NCI-H2107 treated with DMSO at 0.1 percent for 48 hours (cell line): ENCODE measurements at regions not wholly inside any gene's neighbourhood (a gene's known extent, or its start where the extent isn't known, plus 50 kb on each side); places are given as distances from the start of the nearest gene placed in this dataset.
"Not testable (repeated sequence)": the region's sequence is repeated elsewhere in the genome, so short reads cannot be mapped to it uniquely, and the experiment has no call there.

ENCODE experiments used
- DNase-seq: peaks from one replicate; lab custom pipeline; 2025; ENCODE audit not compliant: unreplicated experiment; lab: John Stamatoyannopoulos, UW

DNA sequence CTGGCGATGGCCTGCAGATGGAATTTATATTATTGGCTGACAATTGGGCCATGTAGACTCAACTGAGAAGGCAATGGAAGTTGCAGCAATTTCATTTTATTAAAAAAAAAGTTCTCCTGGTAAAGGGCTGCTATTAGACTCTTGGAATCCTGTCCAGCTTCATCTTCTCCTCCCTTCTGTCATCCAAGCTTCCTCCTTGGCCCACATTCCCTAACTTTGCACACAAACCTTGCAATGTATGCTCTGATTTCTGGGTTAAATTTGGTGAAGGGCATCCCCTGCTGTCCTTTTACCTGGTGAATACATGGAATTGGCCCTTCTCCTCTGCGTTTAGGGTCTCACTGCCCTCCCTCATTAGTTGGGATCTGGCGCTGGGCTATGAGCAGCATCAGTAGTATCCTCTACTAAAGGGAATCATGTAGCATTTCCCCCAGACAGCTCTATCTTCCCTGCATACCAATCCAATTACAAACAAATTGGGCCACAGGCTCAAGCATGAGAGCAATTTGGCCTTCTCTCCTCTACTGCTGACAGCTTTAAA, 336.9 kb downstream of the BMP4 start:
- DNase-seq = no peak

DNA sequence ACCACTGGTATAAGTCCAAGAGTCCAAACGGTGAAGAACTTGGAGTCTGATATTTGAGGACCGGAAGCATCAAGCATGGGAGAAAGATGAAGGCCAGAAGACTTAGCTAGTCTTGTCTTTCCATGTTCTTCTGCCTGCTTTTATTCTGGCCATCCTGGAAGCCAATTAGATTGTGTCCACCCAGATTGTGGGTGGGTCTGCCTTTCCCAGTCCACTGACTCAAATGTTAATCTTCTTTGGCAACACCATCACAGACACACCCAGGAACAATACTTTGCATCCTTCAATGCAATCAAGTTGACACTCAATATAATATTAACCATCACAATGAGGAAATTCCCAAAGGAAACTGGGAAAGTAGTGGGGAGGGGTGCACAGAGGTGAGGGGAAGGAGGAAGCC, 340.1 kb downstream of the BMP4 start:
- DNase-seq = not testable (repeated sequence)

DNA sequence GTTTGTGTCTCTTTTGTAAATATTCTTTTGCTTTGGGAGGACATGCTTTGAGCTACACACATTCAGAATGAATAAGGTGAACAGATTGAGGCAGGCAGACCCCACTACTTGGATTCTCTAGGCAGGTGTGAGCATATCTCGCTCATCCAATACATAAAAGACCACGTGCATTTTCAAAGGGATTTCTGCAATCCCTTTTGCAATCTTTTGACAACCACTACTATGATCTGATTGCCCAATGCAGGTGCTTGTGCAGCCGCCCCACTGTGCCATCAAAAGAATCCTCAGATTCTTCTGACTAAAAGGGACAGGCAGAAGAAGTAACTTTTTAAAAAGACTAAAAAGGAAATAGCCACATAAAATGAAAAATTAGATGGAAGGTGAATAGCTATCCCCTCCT, 341.4 kb downstream of the BMP4 start:
- DNase-seq = no peak

DNA sequence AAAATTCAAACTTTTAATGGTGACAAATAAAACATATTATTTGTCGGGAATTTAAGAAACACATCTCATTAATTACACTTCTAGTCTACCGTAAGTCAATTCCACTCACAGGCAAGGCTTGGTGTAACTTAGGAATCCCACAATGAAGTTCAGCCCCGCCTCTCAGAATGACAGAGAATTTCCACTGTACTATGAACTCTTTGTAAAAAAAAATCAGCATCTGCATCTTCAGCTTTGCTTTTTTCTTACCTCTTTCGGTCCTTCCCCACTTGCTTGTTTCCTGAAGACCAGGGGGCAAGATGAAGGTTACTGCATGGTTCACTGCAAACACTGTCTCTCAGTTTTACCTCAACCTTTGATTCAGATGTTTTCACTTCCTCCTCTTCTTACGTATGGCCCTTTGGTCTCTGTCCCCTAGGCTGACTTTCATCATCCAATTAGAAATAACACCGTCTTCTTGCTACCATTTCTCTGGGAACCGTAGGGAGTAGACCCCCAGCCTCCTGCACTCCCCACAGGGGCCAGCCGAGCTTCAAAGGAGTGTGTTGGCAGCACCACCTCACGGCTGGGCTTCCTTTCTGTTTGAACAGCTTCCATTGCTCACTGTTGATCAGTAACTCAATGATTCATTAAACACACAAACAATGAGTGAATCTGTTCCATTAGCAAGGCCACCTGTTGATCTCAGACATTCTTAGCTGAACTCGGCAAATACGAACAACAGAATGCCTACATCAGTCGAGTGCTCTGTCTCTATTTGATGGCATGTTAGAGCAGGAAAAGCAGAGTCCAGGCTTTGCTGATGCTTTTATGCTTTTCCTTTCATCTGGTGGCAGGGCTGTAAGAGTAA, 343.0 kb downstream of the BMP4 start:
- DNase-seq = no peak

DNA sequence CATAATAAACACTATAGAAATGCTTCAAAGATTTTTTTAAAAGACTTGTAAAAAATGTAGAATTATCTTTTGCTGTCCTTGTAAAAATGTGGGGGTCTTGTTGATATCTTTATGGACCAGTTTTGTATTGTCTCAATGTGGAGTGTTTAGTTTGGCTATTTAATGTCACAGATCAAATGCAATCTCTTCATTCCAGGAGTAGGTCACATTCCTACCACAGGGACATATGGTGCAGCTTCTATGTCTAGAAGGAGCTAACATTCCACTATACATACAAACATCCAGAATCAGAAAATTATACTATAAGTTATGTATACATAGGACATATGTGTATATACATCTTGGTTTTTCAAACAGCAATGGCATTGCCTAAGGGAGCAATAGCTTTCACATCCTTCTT, 345.7 kb downstream of the BMP4 start:
- no peak for DNase-seq

DNA sequence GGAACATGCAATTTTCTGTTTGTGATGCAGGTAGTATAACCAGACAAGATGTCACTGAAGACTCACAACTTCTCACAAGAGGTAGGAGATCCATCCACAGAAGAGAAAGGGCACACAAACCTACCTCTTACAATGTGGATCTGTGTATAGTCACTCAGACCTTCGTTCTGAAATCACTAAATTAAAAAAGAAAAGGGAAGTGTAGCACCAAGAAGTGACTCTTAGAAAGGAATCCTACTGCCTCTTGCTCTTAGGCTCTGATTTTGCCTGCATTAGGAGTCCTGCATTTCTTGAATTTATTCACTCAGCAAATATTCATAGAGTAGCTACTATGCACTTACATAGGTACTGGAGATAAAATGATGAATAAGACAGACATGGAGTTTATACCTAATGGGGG, 347.6 kb downstream of the BMP4 start:
- no peak for DNase-seq

DNA sequence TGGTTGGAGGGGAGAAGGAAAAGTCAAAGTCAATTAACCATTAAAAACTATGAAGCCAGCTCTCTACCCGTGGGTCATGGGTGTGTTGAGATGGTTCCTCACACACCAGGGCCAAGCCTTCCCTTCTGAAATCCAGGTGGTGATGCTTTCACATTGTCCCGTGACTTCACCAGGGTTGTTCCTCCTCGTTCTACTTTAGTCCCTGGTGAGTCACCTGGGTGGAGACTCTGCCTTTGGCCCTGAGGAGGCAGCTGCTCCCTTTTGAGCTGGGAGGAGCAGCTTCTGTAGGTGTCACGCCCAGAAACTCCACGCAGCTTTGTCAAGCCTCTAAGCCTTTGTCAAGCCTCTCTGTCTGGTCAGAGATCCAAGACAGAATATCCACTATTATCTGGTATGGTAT, 348.3 kb downstream of the BMP4 start:
- DNase-seq = no peak

DNA sequence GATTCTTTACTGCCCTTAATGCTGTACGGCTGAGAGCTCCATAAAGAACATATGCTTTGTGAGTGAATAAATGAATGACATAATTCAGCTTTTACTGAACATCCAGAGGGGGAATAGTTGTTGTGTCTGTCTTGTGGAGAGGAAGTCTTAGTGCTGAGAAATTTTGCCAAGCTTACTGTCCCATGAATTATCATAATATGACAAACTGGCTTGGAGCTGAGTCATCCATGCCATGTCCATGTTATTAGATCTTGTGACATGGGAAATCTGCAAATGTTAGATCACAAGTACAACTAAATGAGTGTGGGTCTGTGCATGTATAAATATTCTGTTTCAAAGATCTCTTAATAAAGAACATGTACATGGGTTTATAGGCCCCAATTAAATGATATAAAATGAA, 350.4 kb downstream of the BMP4 start:
- DNase-seq = no peak

DNA sequence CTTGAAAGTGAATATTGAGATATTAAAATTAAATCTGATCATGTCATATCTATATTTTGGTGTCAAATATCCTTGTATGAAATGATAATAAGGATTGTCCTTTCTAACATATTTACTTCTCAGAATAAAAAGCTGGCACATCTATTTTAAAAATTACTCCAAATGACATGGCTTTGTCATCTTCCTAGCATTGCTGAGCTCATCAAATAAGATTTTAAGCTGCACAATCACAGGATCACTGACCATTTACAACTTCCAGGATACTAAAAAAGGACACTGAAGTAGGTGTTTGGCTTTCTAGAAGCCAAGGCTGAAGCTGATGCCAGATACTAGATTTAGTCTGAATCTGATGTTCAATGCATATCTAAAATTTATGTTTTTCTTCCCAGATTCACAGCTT, 351.1 kb downstream of the BMP4 start:
- no peak for DNase-seq

DNA sequence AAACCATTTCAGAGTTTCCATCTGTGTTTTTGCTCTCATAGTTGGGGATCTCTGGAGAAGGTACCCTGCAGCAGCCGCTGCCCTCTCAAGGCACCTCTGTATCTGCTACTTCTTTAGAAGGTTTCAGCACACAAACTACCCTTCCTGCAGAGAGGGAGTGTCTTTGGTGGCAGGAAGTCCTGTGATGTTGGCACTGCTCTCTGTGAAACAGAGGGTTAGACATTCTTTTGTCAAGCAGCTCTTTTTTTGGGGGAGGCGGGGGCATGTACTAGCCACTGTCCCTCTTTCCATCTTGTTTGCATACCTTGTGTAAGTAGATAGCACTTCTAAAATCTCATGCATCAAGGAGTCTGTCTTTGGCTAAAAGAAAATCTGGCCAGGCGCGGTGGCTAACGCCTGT, 352.6 kb downstream of the BMP4 start:
- no peak for DNase-seq

DNA sequence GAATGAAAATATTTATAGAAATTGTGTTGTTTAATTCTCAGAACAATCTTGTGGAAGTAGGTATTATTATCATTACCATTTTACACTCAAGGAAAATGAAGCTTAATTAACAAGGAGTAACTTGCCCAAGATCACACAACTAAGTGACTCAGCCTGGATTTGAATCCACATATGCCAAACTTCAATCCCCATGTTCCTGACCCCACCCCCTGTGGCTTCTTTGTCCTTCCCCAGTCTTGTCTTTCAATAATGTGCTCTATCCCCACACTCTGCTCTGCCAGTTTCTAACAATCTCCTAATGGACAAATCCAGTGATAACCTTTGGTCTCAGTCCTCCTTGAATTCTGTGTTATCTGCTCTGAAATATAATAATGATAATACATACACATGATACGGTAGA, 355.2 kb downstream of the BMP4 start:
- DNase-seq = no peak

DNA sequence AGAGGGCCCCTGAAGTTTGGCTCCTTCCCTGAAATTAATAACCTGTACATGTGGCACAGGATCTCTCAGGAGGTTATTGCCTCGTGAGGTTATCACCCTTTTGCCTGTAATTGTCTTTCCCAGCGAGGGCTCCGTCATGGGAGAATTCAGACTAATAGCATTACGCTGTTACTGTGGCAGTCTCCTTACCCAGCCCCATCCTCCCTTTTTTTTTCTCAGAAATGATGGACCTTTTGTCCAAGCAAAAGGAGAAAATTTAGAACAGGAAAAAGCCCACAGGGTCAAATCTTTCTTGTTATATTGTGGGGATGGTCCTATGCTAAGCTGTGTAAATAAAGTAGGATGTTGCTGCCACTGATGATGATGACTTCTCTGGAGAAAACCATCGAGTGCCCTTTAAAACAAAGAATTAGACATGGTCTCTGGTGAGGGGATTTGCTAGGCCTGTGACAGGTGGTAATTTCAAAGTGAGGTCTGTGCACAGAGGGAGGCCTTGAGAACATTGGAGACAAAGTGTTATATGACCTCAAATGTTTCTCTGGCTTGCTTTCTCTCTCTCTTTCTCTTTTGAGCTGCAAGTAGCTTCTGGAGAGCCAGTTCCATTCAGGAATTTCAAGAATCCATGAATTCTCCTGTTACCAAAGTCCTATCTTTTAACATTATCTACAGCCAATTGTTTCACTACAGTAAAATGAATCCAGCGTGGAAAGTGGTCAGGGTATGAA, 357.2 kb downstream of the BMP4 start:
- peak; percentile 32 for DNase-seq

DNA sequence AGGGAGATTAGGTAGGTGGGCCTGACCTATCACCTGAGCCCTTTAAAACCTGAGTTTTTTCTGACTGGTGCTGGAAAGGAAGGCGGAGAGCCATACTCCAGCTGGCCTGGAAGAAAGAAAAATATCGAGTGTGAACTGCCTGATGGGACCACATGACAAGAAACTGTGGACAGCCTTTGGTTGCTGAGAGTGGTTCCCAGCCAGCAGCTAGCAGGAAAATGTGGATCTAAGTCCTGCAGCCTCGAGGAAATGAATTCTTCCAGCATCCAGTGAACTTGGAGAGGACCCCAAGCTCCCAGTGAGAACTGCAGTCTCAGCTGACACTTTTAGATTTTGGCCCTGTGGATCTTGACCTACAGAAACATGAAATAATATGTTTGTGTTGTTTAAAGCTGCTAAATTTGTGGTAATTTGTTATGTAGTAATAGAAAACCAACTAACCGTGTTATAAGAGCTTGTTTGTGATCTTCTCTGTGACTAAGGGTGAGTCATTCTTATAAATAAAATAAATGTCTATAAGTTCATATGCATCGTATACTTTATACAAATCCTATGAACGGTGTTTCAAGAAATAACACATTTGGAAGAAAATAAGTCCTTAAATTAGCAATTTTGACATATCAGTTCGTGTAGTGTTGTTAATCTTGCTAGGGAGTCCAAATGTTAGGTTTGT, 359.6 kb downstream of the BMP4 start:
- no peak for DNase-seq

DNA sequence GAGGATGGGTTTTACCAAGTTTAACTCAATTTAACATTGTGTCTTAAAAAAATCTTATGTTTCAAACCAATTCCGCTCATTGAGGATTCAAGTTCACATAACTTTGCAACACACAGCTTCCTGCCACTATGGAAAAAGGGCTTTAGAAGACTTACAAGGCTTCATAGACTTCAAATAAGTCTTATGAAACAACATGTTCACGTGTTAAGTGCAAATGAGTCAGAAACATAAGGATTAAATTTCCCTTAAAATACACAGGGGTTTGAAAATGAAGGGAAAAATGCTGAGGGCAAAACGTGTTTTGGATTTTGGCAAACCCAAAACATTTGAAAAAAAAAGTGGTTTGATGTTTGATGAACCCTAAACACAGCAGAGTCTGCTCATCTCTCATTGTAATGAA, 364.8 kb downstream of the BMP4 start:
- DNase-seq = no peak

DNA sequence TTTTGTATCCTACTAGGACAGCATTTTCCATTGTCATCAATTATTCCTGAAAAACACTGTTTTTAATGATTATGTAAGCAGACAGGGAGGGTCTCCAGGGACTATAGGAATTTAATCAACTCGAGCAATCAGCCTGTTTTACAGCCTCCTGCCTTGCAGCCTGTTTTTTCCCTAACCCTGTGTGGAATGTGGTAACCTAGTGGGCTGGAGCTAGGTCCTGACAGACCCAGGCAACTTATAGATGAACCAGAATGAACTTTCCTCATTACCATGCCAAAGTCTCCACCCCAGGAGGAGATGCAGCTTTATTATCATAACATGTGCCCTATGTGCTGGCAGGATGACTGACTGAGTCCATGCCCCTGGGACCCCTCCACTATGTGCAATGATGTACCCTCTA, 375.1 kb downstream of the BMP4 start:
- no peak for DNase-seq

DNA sequence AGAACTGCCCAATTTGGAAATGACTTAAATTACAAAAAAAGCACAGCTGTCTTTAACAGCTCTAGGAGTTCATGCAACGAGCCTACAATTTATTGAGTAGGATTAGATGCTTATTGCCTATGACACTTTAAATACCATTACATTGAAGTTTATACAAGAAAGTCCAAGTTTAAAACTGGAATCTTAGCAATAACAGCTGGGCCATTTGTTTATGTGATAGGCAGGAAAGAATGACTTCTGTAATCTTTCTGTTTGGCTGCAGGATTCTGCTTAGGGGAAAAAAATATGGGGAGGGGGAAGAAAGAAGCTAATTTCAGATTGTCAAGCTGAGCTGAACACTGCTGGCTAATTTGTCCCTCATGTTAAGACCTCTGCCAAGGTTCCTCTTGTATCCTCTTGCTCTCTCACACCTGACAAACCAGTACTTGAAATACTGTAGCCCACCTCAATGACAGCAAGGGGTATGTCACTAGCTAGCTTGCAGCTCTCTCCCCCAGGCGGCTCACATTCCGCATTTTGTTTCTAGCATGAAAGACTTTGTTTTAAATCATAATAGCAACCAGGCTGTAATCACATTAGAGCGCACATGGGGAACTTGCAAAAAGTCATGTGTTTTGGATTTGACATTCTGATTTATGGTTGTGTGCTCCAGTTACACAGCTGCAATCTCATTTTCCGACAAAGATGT, 384.8 kb downstream of the BMP4 start:
- DNase-seq = no peak

DNA sequence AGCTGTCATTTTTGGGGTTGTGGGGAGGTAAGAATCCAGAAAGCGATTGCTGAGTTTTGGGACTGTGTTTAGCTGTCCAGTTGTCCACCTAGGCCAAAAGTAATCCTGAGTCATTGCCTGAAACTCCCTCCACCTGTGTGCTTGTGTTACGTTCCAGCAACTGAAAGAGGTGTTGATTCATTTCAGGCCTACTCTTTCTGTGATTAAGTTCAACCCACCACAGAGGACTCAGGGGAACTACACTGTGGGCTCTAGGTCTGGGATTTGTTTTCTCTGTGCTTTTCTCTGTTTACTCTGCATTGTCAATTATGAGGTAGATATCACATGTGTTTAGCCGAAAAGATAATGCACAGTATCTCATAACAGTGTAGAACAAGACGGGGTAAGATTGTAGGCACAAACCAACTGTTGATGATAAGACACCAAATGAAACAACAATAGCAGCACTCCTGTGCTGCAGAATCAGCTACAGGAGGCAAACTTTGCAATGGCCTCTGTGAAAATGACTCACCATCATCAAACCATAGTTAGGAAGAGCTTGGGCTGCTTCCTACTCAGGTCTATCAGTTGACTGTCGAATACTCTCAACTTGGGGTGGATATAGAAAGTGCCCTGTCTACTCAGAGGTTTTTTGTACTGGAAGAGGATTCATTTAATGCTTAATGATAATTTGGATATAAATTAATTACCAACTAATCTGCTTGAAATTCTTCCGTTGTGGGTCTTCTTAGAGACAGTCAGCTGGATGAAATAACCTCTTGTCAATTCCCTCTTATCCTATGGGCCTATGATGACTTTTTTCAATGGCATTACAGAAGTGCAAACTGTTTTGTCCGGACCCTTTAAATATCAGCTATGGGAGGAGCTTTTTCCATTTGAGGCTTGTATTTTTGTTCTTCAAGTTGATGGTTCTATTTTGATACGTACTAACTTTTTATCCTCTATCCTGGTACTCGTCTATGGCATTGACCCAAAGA, 385.9 kb downstream of the BMP4 start:
- DNase-seq = no peak

DNA sequence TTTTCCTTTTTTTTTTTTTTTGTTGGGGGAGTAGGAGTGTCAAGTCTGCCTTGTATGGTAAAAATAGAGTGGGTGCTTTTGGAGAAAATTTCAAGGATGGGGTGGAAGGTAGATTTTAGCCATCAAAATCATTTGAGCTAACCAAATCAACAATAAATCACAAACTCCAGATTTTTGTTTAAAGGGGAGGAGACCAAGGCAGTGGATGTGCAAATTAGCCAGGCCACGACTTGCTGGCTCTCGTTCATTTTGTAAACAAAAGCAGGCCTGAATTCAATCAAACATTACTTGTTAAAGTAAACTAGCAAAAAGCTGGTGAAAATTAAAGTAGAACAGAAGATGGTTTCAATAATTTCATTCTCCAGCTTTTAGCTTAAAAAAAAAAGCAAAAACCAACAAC, 387.2 kb downstream of the BMP4 start:
- DNase-seq = no peak

DNA sequence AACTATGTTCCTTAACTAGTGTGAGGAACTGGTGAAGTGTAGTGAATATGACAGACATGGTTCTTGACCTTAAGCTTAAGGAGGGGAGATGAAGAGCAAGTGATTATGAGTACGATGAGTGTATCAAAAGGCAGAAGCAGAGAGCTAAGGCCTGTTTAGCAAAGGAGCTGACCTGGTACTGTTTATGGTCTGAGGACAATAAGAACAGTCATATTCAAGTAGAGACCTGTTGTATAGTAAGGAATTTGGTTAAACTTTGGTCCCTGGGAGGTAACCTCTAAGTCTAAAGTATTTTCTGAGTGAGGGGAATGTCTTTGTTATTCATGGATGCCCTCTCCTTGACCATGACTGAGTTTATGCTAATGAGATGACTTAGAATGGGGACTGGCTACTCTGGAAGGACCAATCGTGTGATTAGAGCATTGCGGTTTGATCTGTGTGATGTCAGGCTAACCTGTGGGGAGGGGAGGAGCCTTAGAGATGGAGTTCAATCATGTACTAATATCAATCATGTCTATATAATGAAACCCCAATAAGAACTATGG, 389.3 kb downstream of the BMP4 start:
- no peak for DNase-seq

DNA sequence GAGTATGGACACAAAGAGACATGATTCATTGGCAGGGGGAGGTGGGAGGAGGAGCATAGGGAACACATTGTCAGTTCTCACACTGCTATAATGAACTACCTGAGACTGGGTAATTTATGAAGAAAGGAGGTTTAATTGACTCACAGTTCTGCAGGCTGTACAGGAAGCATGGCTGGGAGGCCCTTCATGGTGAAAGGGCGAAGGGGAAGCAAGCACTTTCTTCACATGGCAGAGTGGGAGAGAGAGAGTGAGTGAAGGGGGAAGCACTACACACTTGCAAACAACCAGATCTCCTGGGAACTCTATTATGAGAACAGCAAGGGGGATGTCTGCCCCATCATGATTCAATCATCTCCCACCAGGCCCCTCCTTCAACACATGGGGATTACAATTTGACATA, 391.8 kb downstream of the BMP4 start:
- no peak for DNase-seq
